Epithelial cell of proximal tubule (primary cell): ENCODE measurements at regions not wholly inside any gene's neighbourhood (a gene's known extent, or its start where the extent isn't known, plus 50 kb on each side); places are given as distances from the start of the nearest gene placed in this dataset.

ENCODE experiments used
- DNase-seq: peaks from one replicate; pipeline ENCODE4 v3.0.0-alpha.2; 2011; ENCODE audit warnings: low read depth
- H3K4me3 ChIP-seq: 2 replicates; pipeline ENCODE4 v1.5.1; 2011; ENCODE audit warnings: low read depth, mild to moderate bottlenecking, low read length
- CTCF ChIP-seq: conservative IDR thresholded peaks from 2 replicates; pipeline ENCODE4 v1.5.1; 2012; ENCODE audit warnings: low read depth, mild to moderate bottlenecking, low read length

GRCh38 chr9:115739096-115739875 is 414.3 kb upstream of the PAPPA start:
- DNase-seq, result no peak
- TF ChIP-seq CTCF, result no peak
- no peak overlapping the region for H3K4me3 ChIP-seq

- no peak overlapping the region for H3K4me3 ChIP-seq
- no peak for DNase-seq
Observed at GRCh38 chr9:115740986-115741385, 412.6 kb upstream of the PAPPA start.

GRCh38 chr9:115743709-115744605 is 409.6 kb upstream of the PAPPA start:
- no peak for DNase-seq
- no peak for TF ChIP-seq CTCF
- H3K4me3 ChIP-seq, result no peak overlapping the region

More at GRCh38 chr9:115740986-115741385, 412.6 kb upstream of the PAPPA start:
- TF ChIP-seq CTCF, result no peak

- TF ChIP-seq CTCF, result no peak
- DNase-seq, result no peak
- no peak overlapping the region for H3K4me3 ChIP-seq
Observed at GRCh38 chr9:115746496-115746895, 407.1 kb upstream of the PAPPA start.

- no peak for TF ChIP-seq CTCF
- H3K4me3 ChIP-seq, result no peak overlapping the region
- DNase-seq, result no peak
Observed at GRCh38 chr9:115747731-115748130, 405.9 kb upstream of the PAPPA start.

GRCh38 chr9:115756736-115757135 is 396.9 kb upstream of the PAPPA start:
- H3K4me3 ChIP-seq, result no peak overlapping the region
- no peak for TF ChIP-seq CTCF

More at GRCh38 chr9:115756736-115757135, 396.9 kb upstream of the PAPPA start:
- no peak for DNase-seq
